ENCODE measurements at regions not wholly inside any gene's neighbourhood (a gene's known extent, or its start where the extent isn't known, plus 50 kb on each side); places are given as distances from the start of the nearest gene placed in this dataset.

DNA sequence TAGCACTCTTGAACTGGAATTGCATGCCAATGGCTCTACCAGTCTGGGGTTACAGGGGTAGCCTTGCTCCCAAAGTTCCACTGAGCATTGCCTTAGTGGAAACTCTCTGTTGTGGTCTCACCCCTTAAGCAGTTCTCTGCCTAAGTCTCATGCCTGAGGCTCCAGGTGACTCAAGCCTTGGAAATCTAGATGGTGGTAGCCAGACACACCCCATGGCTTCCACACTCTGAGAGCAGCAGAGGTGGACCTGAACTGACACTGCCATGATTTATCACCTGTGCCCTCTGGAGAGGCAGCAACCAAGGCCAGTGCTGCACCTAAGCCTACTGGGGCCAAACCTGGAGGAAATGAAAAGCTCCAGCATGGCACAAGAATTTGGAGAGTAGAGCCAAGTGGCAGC, 285.7 kb upstream of the PKN2 start:
- DNase-seq (no peak), ATAC-seq (no peak)
- Histone ChIP-seq H3K4me3 (no peak overlapping the region), H3K9me3 (no peaks in the 10 kb centered on the region), H3K27ac (no peak overlapping the region), H3K36me3 (ENCODE audit: insufficient read depth in 1 of 2, low read depth in 1 of 2) (no peaks in the 10 kb centered on the region), H3K27me3 (ENCODE audit: insufficient read depth in 3 of 3, low read length in 2 of 3) (no peaks in the 10 kb centered on the region), H3K4me1 (no peaks in the 10 kb centered on the region)
- TF ChIP-seq, protein P1, sequence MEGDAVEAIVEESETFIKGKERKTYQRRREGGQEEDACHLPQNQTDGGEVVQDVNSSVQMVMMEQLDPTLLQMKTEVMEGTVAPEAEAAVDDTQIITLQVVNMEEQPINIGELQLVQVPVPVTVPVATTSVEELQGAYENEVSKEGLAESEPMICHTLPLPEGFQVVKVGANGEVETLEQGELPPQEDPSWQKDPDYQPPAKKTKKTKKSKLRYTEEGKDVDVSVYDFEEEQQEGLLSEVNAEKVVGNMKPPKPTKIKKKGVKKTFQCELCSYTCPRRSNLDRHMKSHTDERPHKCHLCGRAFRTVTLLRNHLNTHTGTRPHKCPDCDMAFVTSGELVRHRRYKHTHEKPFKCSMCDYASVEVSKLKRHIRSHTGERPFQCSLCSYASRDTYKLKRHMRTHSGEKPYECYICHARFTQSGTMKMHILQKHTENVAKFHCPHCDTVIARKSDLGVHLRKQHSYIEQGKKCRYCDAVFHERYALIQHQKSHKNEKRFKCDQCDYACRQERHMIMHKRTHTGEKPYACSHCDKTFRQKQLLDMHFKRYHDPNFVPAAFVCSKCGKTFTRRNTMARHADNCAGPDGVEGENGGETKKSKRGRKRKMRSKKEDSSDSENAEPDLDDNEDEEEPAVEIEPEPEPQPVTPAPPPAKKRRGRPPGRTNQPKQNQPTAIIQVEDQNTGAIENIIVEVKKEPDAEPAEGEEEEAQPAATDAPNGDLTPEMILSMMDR (IDR thresholded peaks at IDR 0.05) = no peak
- intact Hi-C loops (cut with DNase I) = no loop called here

DNA sequence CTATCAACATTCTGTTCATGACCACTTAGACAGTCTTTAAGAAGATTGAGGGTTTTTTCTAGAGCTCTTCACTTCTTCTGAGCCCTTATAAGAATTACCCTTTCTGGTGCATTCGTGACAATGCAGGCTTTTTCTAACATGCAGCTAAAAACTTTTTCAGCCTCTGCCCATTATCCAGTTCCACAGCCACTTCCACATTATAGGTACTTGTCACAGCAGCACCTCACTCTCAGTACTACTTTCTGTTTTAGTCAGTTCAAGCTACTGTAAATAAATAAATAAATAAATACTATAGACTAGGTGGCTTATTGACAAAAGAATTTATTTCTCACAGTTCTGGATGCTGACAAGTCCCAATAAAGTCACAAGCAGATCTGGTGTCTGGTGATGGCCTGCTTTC, 284.4 kb upstream of the PKN2 start:
- intact Hi-C loops (cut with DNase I) = no loop called here
- Histone ChIP-seq H3K4me1 (no peaks in the 10 kb centered on the region), H3K27ac (no peak overlapping the region), H3K36me3 (ENCODE audit: insufficient read depth in 1 of 2, low read depth in 1 of 2) (no peaks in the 10 kb centered on the region), H3K9me3 (no peaks in the 10 kb centered on the region), H3K27me3 (ENCODE audit: insufficient read depth in 3 of 3, low read length in 2 of 3) (no peaks in the 10 kb centered on the region), H3K4me3 (no peak overlapping the region)
- ATAC-seq (no peak), DNase-seq (no peak)
- TF ChIP-seq, protein P1 (IDR thresholded peaks at IDR 0.05) = no peak
- 65 to 76% (median 68%) methylated on average over 1 of the region's 1 CpG for WGBS, 3 donors

DNA sequence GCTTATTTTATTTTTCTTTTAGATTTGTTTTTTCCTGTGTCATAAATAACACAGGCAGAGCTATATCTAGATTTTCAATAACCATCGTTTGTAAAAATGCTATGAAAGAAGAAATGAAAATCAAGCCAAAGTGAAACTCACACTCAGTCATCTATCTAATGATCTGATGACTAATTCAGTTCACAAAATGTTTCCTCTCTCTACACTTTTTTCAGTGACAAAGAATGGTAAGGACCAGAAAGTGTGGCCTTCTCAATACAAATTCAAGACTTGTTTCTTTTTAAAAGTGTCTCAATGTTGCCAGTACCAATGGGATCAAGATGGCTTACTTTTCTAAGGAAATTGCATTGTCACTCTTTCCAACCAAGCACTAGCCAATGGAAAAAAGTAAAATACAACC, 282.8 kb upstream of the PKN2 start:
- DNase-seq (no peak), ATAC-seq (no peak)
- no peak overlapping the region for H3K4me3 ChIP-seq
- 63 to 74% (median 69%) methylated on average over 1 of the region's 1 CpG for WGBS, 3 donors
- intact Hi-C loops (cut with DNase I) = no loop called here
- no peaks in the 10 kb centered on the region for H3K36me3 ChIP-seq (ENCODE audit: insufficient read depth in 1 of 2, low read depth in 1 of 2)
- no peaks in the 10 kb centered on the region for H3K9me3 ChIP-seq
- H3K27me3 ChIP-seq (ENCODE audit: insufficient read depth in 3 of 3, low read length in 2 of 3) = no peaks in the 10 kb centered on the region
- H3K27ac ChIP-seq = no peak overlapping the region
- H3K4me1 ChIP-seq = no peaks in the 10 kb centered on the region
- TF ChIP-seq, protein P1 (IDR thresholded peaks at IDR 0.05) = no peak

DNA sequence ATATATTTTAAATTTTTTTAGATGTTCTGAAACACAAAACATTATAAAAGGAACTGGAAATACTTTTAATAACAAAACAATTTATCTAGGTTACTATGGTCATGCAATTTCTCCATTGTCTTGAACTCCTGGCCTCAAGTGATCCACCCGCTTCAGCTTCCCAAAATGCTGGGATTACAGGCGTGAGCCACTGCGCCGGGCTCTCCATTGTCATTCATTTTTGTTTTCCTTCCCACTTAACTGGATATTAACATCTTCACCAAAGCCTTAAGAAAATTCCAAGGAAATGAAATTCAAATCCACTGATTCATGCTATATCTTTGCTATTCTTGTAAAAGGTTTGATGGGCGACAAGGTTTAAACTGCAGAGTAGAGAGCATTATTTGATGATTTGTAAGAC, 279.5 kb upstream of the PKN2 start:
- H3K27ac ChIP-seq = no peak overlapping the region
- H3K36me3 ChIP-seq (ENCODE audit: insufficient read depth in 1 of 2, low read depth in 1 of 2) = no peaks in the 10 kb centered on the region
- no peaks in the 10 kb centered on the region for H3K4me1 ChIP-seq
- ATAC-seq = no peak
- no peaks in the 10 kb centered on the region for H3K9me3 ChIP-seq
- H3K27me3 ChIP-seq (ENCODE audit: insufficient read depth in 3 of 3, low read length in 2 of 3) = no peaks in the 10 kb centered on the region
- DNase-seq = no peak
- 77 to 82% (median 78%) methylated on average over 5 of the region's 5 CpGs for WGBS, 3 donors
- no peak overlapping the region for H3K4me3 ChIP-seq
- intact Hi-C loops (cut with DNase I) = no loop called here
- TF ChIP-seq, protein P1 (IDR thresholded peaks at IDR 0.05) = no peak

DNA sequence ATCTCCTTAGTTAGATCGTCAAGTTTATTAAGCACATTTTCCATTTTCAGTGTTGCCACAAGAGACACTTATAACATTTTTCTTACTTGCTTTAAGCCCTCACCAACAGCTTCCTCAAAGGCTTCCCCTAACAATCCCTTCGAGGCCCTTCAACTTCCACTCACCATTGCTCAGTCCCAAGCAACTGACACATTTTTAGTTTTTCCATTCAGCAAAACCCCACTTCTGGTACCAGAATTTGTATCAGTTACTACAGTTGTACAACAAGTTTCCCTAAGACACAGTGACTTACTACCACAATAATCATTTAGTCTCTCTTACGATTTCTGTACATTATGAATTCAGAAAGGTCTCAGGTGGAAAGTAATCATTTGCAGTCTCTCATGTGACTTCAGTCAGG, 276.8 kb upstream of the PKN2 start:
- H3K4me1 ChIP-seq = no peaks in the 10 kb centered on the region
- intact Hi-C loops (cut with DNase I) = no loop called here
- no peaks in the 10 kb centered on the region for H3K27me3 ChIP-seq (ENCODE audit: insufficient read depth in 3 of 3, low read length in 2 of 3)
- no peaks in the 10 kb centered on the region for H3K9me3 ChIP-seq
- no peak for ATAC-seq
- no peak overlapping the region for H3K4me3 ChIP-seq
- H3K36me3 ChIP-seq (ENCODE audit: insufficient read depth in 1 of 2, low read depth in 1 of 2) = no peaks in the 10 kb centered on the region
- 85 to 87% (median 87%) methylated on average over 3 of the region's 3 CpGs for WGBS, 3 donors
- TF ChIP-seq, protein P1 (IDR thresholded peaks at IDR 0.05) = no peak
- no peak for DNase-seq
- H3K27ac ChIP-seq = no peak overlapping the region
